Activated CD8-positive, alpha-beta T cell treated with anti-CD3 and anti-CD28 coated beads for 36 hours (primary cell): ENCODE measurements at regions not wholly inside any gene's neighbourhood (a gene's known extent, or its start where the extent isn't known, plus 50 kb on each side); places are given as distances from the start of the nearest gene placed in this dataset.

Experiments used
- ATAC-seq: fragments of 200-7000 bp; cut with Tn5 transposase; one replicate; pipeline ENCODE4 v1.10.0; 2021; ENCODE audit warnings: mild to moderate bottlenecking, moderate library complexity
- CTCF ChIA-PET: fragments of 350-600 bp; sonication (Branson Sonifier 250); formaldehyde crosslinking; loops from one replicate; lab custom pipeline; 2021; ENCODE audit warnings: antibody characterized with exemption; lab: Charles Lee
- POLR2A ChIA-PET: fragments of 350-600 bp; sonication (Branson Sonifier 250); formaldehyde crosslinking; loops from one replicate; lab custom pipeline; 2021; ENCODE audit warnings: antibody characterized with exemption; lab: Charles Lee
- DNase-seq: peaks from one replicate; pipeline ENCODE4 v3.0.0-alpha.2; 2020
- H3K27ac Mint-ChIP-seq: one replicate; pipeline ENCODE4 v1.8.0; 2021; ENCODE audit warnings: mild to moderate bottlenecking, mixed read lengths
- H3K27me3 Mint-ChIP-seq: one replicate; pipeline ENCODE4 v1.8.0; 2021; ENCODE audit warnings: mixed read lengths
- H3K36me3 Mint-ChIP-seq: one replicate; pipeline ENCODE4 v1.8.0; 2021; ENCODE audit warnings: low read depth, mixed read lengths
- H3K4me1 Mint-ChIP-seq: one replicate; pipeline ENCODE4 v1.8.0; 2021; ENCODE audit warnings: low read depth, mixed read lengths
- H3K4me3 Mint-ChIP-seq: one replicate; pipeline ENCODE4 v1.8.0; 2021; ENCODE audit warnings: mild to moderate bottlenecking, moderate library complexity, mixed read lengths
- H3K9me3 Mint-ChIP-seq: one replicate; pipeline ENCODE4 v1.8.0; 2021; ENCODE audit warnings: mixed read lengths
- intact Hi-C: fragments of 100-400 bp; cut with micrococcal nuclease; formaldehyde crosslinking; loops from one replicate; pipeline ENCODE4 v1.10.0; 2022
- TF ChIP-seq, protein P1 (sequence below): fragments of 200-600 bp; IDR thresholded peaks from one replicate; pipeline ENCODE4 v1.8.0; 2022; ENCODE audit warnings: antibody characterized with exemption, mild to moderate bottlenecking

GRCh38 chr15:62881056-62881455, 161.5 kb upstream of the TPM1 start:
- POLR2A ChIA-PET = no interaction called here
- TF ChIP-seq, protein P1, sequence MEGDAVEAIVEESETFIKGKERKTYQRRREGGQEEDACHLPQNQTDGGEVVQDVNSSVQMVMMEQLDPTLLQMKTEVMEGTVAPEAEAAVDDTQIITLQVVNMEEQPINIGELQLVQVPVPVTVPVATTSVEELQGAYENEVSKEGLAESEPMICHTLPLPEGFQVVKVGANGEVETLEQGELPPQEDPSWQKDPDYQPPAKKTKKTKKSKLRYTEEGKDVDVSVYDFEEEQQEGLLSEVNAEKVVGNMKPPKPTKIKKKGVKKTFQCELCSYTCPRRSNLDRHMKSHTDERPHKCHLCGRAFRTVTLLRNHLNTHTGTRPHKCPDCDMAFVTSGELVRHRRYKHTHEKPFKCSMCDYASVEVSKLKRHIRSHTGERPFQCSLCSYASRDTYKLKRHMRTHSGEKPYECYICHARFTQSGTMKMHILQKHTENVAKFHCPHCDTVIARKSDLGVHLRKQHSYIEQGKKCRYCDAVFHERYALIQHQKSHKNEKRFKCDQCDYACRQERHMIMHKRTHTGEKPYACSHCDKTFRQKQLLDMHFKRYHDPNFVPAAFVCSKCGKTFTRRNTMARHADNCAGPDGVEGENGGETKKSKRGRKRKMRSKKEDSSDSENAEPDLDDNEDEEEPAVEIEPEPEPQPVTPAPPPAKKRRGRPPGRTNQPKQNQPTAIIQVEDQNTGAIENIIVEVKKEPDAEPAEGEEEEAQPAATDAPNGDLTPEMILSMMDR = no peak
- Mint-ChIP-seq H3K36me3 (no peaks in the 10 kb centered on the region), H3K4me1 (peaks cover 3% of the 10 kb centered on the region), H3K4me3 (no peak overlapping the region), H3K9me3 (no peaks in the 10 kb centered on the region), H3K27ac (no peak overlapping the region), H3K27me3 (peaks cover 17% of the 10 kb centered on the region)
- CTCF ChIA-PET = no interaction called here
- ATAC-seq = no peak
- intact Hi-C loops = no loop called here
- DNase-seq = no peak

DNA sequence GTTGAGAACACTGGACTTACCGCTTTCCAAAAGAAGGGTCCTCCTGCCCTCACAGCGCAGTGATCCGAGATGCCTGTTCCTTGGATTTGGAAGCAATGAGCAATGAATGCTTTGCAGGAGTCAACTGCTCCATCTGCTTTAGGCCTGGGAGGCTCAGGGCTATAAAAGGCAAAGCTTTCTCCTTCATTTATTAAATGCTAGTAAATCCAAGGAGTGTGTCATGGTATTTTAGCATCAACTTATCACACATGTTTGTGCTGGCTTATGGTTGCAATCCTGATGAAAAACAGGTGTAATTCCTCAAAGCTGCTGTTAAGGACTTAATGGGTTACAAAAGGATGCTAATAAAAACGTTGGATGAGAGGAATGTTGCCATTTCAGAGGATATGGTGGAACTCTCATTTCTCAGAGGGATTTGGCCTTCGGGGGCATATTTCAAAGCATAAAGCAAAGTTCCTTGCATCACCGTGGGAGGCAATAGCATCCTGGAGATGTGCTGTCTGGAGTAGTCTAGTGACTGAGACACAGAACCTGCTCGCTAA, 158.5 kb upstream of the TPM1 start:
- TF ChIP-seq, protein P1 = no peak
- DNase-seq (no peak), ATAC-seq (no peak)
- Mint-ChIP-seq H3K4me3 (no peak overlapping the region), H3K27ac (no peak overlapping the region), H3K9me3 (no peaks in the 10 kb centered on the region), H3K27me3 (peaks cover 24% of the 10 kb centered on the region), H3K36me3 (no peaks in the 10 kb centered on the region), H3K4me1 (peaks cover 3% of the 10 kb centered on the region)
- intact Hi-C loops = no loop called here
- ChIA-PET POLR2A (interaction anchor here (1.3 kb wide), 1 partner anchor 16 kb away, joined by 3 read pairs; no protein-coding TSS in a partner anchor), CTCF (interaction anchor here (1.1 to 1.4 kb wide), 3 partner anchors 23 to 210 kb away, joined by 3 read pairs; no protein-coding TSS in a partner anchor)

DNA sequence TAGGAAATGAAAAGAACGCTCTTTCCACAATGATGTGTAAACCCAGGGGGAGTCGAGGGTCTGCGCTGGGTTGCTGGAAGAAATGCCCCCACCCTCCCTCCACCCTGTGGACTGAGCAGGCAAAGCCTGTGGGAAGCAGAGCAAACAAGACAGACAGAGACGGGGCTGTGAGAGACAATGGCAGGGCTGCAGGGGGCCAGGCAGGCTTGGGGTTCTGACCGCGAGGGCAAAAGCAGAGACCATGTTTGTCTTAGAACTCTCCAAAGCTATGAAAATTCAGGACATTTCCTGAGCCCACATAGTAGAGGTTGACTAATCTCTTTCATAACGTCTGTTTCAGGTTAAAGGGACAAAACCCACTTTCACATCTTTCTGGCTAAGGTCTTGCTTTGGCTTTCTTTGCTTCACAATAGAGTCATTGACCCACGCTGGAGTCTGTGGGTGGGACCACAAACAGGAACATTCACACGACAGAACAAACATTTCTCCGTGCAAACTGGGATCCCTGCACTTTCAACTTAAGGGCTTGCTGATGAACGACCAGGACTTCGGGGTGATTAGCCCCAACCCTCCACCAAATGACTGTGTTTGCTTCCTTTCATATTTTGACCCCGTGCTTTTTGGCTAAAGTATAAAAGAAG, 156.0 kb upstream of the TPM1 start:
- Mint-ChIP-seq H3K27ac (no peak overlapping the region), H3K4me3 (no peak overlapping the region), H3K9me3 (no peaks in the 10 kb centered on the region), H3K36me3 (no peaks in the 10 kb centered on the region), H3K27me3 (peaks cover 21% of the 10 kb centered on the region), H3K4me1 (no peaks in the 10 kb centered on the region)
- ChIA-PET POLR2A (no interaction called here), CTCF (no interaction called here)
- DNase-seq (no peak), ATAC-seq (no peak)
- intact Hi-C loops = no loop called here
- TF ChIP-seq, protein P1 = no peak

- Mint-ChIP-seq H3K9me3 (no peaks in the 10 kb centered on the region), H3K27me3 (peaks cover 21% of the 10 kb centered on the region), H3K27ac (no peak overlapping the region), H3K4me1 (no peaks in the 10 kb centered on the region), H3K4me3 (no peak overlapping the region), H3K36me3 (no peaks in the 10 kb centered on the region)
- ATAC-seq (no peak), DNase-seq (no peak)
- TF ChIP-seq, protein P1 = no peak
- POLR2A ChIA-PET = interaction anchor here (0.6 kb wide), 1 partner anchor 55 kb away, joined by 3 read pairs; no protein-coding TSS in a partner anchor
- intact Hi-C loops = no loop called here
- CTCF ChIA-PET = no interaction called here
Observed at GRCh38 chr15:62887113-62887570, 155.4 kb upstream of the TPM1 start.

DNA sequence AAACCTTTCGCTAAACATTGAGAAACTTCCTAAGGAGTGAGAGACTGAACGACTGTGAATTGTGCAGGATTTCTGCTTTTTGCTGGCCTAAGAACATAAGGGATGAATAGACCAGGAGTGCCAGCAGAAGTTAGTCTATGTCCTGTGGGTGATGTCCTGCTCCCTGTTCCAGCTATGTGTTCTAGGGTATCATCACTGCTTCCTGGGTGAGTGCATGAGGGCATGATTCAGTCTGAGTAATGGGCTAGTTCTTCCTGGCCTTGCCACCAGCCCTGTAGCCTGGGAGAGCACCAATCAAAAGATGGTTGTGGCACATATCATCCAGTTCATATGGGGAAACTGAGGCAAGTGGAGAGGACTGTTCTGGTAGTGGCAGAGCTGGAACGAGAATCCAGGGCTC, 153.9 kb upstream of the TPM1 start:
- ATAC-seq = no peak
- Mint-ChIP-seq H3K4me3 (no peak overlapping the region), H3K36me3 (no peaks in the 10 kb centered on the region), H3K9me3 (no peaks in the 10 kb centered on the region), H3K27ac (no peak overlapping the region), H3K27me3 (peaks cover 19% of the 10 kb centered on the region), H3K4me1 (no peaks in the 10 kb centered on the region)
- CTCF ChIA-PET = no interaction called here
- POLR2A ChIA-PET = no interaction called here
- TF ChIP-seq, protein P1 = no peak
- DNase-seq = no peak
- intact Hi-C loops = no loop called here
